Activated T-helper 1 cell treated with anti-CD3 and anti-CD28 coated beads, Interleukin-12 subunit alpha, Interleukin-12 subunit beta, Interleukin-2, Interleukin-4 antibody, amounts not matched to agents 30 ng/mL and 10 ng/mL and 1 ng/mL, durations not matched to agents 14 hours and 24 hours and 36 hours (primary cell): ENCODE measurements at regions not wholly inside any gene's neighbourhood (a gene's known extent, or its start where the extent isn't known, plus 50 kb on each side); places are given as distances from the start of the nearest gene placed in this dataset.

ENCODE experiments used
- DNase-seq: peaks from one replicate; pipeline ENCODE4 v3.0.0; 2021; ENCODE audit warnings: low spot score
- H3K27ac Mint-ChIP-seq: one replicate; pipeline ENCODE4 v1.8.0; 2021; ENCODE audit warnings: mild to moderate bottlenecking, mixed read lengths
- H3K27me3 Mint-ChIP-seq: one replicate; pipeline ENCODE4 v1.8.0; 2022; ENCODE audit warnings: mild to moderate bottlenecking, moderate library complexity, mixed read lengths; ENCODE audit not compliant: insufficient read depth
- H3K36me3 Mint-ChIP-seq: one replicate; pipeline ENCODE4 v1.8.0; 2021; ENCODE audit warnings: low read depth, mixed read lengths
- H3K4me1 Mint-ChIP-seq: one replicate; pipeline ENCODE4 v1.8.0; 2021; ENCODE audit warnings: low read depth, mixed read lengths
- H3K4me3 Mint-ChIP-seq: one replicate; pipeline ENCODE4 v1.8.0; 2021; ENCODE audit warnings: mild to moderate bottlenecking, moderate library complexity, mixed read lengths
- H3K9me3 Mint-ChIP-seq: one replicate; pipeline ENCODE4 v1.8.0; 2021; ENCODE audit warnings: mixed read lengths
- intact Hi-C: fragments of 100-400 bp; cut with micrococcal nuclease; formaldehyde crosslinking; loops from one replicate; pipeline ENCODE4 v1.15.1; 2024

DNA sequence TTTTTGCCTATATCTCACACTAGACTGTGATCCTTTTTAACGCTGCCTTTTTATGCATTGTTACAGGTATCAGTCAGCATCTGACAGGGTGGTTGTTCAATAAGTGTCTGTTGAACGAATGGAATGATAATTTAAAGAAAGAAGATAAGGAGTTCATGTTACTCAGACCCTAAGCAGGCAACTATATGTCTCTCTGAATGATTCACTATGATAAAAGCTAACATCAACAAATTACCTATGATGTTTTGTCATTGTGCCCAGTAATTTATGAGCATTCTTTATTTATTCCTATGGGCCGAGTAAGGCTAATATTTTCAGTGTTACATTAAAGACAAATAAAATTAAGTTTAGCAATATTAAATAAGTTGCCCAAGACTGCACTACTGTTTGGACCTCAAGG lies 435.0 kb upstream of the KIF2B start:
- H3K4me3 Mint-ChIP-seq: no peak overlapping the region
- H3K4me1 Mint-ChIP-seq: no peaks in the 10 kb centered on the region
- H3K9me3 Mint-ChIP-seq: peaks cover 5% of the 10 kb centered on the region
- DNase-seq: no peak
- H3K27me3 Mint-ChIP-seq: peaks cover 1% of the 10 kb centered on the region
- H3K27ac Mint-ChIP-seq: no peak overlapping the region
- intact Hi-C loops: no loop called here
- H3K36me3 Mint-ChIP-seq: no peaks in the 10 kb centered on the region

DNA sequence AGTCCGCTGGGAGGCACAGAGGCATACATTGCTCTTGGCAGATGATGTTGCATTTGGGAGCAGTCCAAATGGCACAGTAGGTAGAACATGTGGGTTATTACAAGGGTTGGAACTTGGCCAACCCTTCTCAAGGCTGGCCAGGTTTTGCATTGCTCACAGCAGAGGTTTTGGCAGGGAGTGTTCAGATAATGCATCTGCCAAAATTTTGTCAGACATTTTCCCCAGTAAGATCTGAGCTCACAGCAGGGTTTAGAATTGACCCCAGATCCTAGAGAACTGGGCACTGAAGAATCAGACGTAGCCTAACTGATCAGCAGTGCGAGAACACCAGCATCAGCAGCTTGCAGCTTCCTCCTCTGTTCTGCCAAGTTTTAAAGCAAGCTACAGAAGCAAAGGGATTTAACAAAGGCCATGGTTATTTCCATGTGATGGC lies 468.8 kb upstream of the KIF2B start:
- intact Hi-C loops: no loop called here
- Mint-ChIP-seq H3K36me3 (no peaks in the 10 kb centered on the region), H3K9me3 (peaks cover 9% of the 10 kb centered on the region), H3K27me3 (no peaks in the 10 kb centered on the region), H3K4me3 (no peak overlapping the region), H3K27ac (no peak overlapping the region), H3K4me1 (no peaks in the 10 kb centered on the region)
- DNase-seq: no peak

DNA sequence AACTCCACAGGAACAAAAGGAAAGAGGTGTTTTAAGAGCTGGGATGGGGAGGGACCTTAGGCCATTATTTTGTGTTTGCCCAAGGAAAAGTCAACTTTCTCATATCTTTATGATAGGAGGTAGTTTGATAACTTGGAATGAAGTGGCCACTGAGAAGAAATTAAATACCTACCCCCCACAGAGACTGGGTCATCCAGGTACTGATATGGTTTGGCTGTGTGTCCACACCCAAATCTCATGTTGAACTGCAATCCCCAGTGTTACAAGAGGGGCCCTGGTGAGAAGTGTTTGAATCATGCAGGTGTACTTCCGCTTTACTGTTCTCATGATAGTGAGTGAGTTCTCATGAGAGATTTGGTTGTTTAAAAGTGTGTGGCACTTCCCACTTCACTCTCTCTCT lies 477.9 kb upstream of the KIF2B start:
- Mint-ChIP-seq H3K4me1 (no peaks in the 10 kb centered on the region), H3K4me3 (no peak overlapping the region), H3K9me3 (peaks cover 37% of the 10 kb centered on the region), H3K36me3 (no peaks in the 10 kb centered on the region), H3K27ac (no peak overlapping the region), H3K27me3 (no peaks in the 10 kb centered on the region)
- intact Hi-C loops: no loop called here
- no peak for DNase-seq

DNA sequence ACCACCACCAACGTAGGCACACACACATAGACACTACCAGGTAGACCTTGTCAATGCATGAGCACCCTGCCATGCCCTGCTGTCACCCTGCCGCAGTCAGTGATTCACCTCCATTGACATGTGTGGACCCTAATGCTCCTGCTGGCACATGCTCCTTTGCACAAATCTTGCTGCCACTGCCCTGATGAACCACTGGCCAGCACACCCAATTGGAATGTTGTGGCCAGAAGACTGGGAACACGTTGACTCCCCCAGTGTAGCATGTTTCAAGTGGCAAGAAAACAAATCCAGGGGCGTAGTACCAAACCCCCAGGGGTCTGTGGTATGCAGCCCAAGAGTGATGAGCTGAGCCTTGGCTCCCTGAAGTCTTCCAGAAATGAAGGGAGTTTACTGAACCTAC lies 486.4 kb upstream of the KIF2B start:
- H3K27me3 Mint-ChIP-seq: no peaks in the 10 kb centered on the region
- no peak overlapping the region for H3K27ac Mint-ChIP-seq
- no peak for DNase-seq

DNA sequence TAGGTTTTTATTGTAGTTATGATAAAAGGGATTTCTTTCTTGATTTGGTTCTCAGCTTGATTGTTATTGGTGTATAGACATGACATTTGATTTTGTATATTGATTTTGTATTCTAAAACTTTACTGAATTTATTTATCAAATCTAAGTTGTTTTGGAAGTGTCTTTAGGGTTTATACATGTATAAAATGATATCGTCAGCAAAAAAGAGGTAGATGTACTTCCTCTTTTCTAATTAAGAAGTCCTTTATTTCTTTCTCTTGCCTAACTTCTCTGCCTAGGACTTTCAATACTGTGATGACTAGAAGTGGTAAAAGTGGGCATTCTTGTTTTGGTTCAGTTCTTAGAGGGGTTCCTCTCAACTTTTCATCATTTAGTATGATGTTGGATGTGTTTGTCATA lies 487.3 kb upstream of the KIF2B start:
- no peaks in the 10 kb centered on the region for H3K4me1 Mint-ChIP-seq
- no peak overlapping the region for H3K4me3 Mint-ChIP-seq
- H3K36me3 Mint-ChIP-seq: no peaks in the 10 kb centered on the region
- H3K27ac Mint-ChIP-seq: no peak overlapping the region
- no peaks in the 10 kb centered on the region for H3K27me3 Mint-ChIP-seq
- peaks cover 38% of the 10 kb centered on the region for H3K9me3 Mint-ChIP-seq
- no peak for DNase-seq
- intact Hi-C loops: loop anchor here (5.0 kb wide), 1 partner anchor 42 kb away; no protein-coding TSS in a partner anchor

More for the DNA sequence above, 486.4 kb upstream of the KIF2B start:
- Mint-ChIP-seq H3K9me3 (peaks cover 46% of the 10 kb centered on the region), H3K4me3 (no peak overlapping the region), H3K36me3 (no peaks in the 10 kb centered on the region), H3K4me1 (no peaks in the 10 kb centered on the region)
- intact Hi-C loops: loop anchor here (5.0 kb wide), 1 partner anchor 41 kb away; no protein-coding TSS in a partner anchor

DNA sequence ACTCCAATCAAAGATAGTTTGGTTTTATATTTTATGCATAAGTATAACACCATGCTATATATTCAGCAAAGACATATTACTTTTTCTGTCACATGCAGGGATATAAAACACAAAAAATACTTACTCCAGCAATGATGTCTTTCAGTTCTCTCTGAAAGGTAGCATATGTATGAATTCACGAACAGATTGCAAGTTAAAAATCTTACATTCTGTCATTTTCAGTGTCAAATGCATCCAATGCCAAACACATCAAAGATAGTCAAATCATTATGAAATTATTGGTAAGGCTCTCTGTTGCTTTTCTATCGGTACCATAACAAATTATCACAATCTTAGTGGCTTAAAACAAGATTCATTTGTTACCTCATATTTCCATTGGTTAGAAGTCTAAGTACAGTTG lies 492.0 kb upstream of the KIF2B start:
- intact Hi-C loops: no loop called here

DNA sequence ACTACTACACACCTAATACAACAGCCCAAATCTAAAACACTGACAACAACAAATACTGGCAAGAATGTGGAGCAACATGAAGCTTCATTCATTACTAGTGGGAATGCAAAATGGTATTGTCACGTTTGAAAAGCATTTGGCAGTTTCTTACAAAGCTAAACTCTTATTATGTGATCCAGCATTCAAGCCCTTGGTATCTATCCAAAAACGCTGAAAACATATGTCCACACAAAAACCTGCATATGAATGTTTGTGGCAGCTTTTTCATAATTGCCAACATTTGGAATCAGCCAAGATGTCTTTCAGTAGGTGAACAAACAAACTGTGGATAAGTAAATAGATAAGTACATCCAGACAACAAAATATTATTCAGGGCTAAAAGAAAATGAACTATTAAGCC lies 501.1 kb upstream of the KIF2B start:
- no peak for DNase-seq
- H3K27ac Mint-ChIP-seq: no peak overlapping the region
- H3K9me3 Mint-ChIP-seq: peaks cover 3% of the 10 kb centered on the region
- no peaks in the 10 kb centered on the region for H3K4me1 Mint-ChIP-seq
- no peak overlapping the region for H3K4me3 Mint-ChIP-seq
- no peaks in the 10 kb centered on the region for H3K36me3 Mint-ChIP-seq
- no peaks in the 10 kb centered on the region for H3K27me3 Mint-ChIP-seq
- intact Hi-C loops: no loop called here

More for the DNA sequence above, 492.0 kb upstream of the KIF2B start:
- H3K4me1 Mint-ChIP-seq: no peaks in the 10 kb centered on the region
- H3K9me3 Mint-ChIP-seq: peaks cover 3% of the 10 kb centered on the region
- DNase-seq: no peak
- no peak overlapping the region for H3K4me3 Mint-ChIP-seq
- H3K27ac Mint-ChIP-seq: no peak overlapping the region
- H3K27me3 Mint-ChIP-seq: no peaks in the 10 kb centered on the region
- H3K36me3 Mint-ChIP-seq: no peaks in the 10 kb centered on the region

DNA sequence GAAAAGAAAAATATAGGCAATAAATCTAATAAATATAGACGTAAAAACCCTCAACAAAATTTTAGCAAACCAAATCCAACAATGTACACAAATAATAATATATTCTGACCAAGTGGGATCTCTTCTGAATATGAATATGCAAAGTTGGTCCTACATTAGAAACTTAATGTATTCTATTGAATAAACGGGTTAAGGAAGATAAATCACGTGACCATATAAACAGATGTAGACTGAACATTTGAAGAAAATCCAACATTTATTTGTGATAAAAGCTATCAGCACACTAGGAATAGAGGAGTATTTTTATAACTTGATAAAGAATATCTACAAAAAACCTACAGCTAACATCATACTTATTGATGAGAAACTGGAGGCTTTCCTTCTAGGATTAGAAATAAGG lies 502.8 kb upstream of the KIF2B start:
- Mint-ChIP-seq H3K4me3 (no peak overlapping the region), H3K36me3 (no peaks in the 10 kb centered on the region), H3K27me3 (no peaks in the 10 kb centered on the region), H3K27ac (no peak overlapping the region), H3K4me1 (no peaks in the 10 kb centered on the region), H3K9me3 (peaks cover 3% of the 10 kb centered on the region)
- intact Hi-C loops: no loop called here
- DNase-seq: no peak

DNA sequence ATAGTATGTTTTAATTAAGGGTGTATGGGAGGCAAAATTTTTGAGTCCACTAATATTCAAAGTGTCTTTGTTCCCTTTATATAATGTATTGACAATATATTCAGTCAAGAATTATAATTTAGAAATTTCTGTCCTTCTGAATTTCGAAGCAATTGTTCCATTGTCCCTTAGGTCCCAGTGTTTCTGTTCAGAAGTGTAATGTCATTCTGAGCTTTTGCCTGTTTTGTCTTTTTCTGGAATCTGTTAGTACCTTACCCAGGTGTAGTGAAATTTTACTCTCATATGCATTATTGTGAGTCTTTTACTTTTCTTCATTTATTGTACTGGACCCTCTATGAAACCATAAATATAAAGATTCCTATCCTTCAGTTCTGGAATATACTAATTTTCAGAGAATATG lies 505.7 kb upstream of the KIF2B start:
- Mint-ChIP-seq H3K9me3 (peaks cover 8% of the 10 kb centered on the region), H3K36me3 (no peaks in the 10 kb centered on the region), H3K27ac (no peak overlapping the region), H3K27me3 (no peaks in the 10 kb centered on the region), H3K4me1 (no peaks in the 10 kb centered on the region), H3K4me3 (no peak overlapping the region)
- intact Hi-C loops: no loop called here
- no peak for DNase-seq

DNA sequence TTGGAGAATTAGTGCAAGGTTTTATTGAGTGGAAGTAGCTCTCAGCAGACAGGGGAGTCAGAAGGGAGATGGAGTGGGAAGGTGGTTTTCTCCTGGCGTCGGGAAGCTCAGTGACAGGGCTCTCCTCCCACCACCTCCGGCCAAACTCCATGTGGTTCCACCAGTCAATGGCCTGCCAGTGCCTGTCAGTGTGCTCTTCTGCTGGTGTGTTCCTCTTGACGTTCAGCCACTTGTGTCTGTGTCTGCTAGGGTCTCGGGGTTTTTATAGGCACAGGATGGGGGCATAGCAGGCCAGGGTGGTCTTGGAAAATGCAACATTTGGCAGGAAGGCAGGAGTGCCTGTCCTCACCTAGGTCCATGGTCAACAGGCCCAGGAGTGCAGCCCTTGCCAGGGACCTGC lies 506.7 kb upstream of the KIF2B start:
- DNase-seq: no peak
- peaks cover 12% of the 10 kb centered on the region for H3K9me3 Mint-ChIP-seq
- H3K4me3 Mint-ChIP-seq: no peak overlapping the region
- no peaks in the 10 kb centered on the region for H3K4me1 Mint-ChIP-seq
- no peaks in the 10 kb centered on the region for H3K27me3 Mint-ChIP-seq
- intact Hi-C loops: no loop called here
- H3K36me3 Mint-ChIP-seq: no peaks in the 10 kb centered on the region
- H3K27ac Mint-ChIP-seq: no peak overlapping the region

DNA sequence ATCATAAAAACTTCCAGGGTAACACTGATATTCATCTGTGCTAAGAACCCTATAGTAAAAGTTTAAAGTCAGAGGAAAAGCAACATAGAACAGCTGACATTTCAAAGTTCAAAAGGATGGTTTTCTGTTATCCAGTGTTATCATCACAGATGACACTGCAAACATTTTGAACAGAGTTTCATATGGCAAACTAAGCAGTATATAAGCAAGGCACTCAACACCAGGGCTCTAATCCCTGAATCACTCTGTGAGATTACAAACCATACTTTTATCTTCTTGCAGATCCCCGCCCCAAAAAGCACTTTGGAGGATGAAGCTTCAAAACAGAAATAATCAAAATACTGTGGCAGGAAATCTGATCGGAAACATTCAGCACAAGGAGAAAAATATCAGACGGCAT lies 508.2 kb upstream of the KIF2B start:
- Mint-ChIP-seq H3K27ac (no peak overlapping the region), H3K4me3 (no peak overlapping the region), H3K27me3 (no peaks in the 10 kb centered on the region), H3K36me3 (no peaks in the 10 kb centered on the region), H3K9me3 (peaks cover 12% of the 10 kb centered on the region), H3K4me1 (no peaks in the 10 kb centered on the region)
- DNase-seq: no peak
- intact Hi-C loops: no loop called here

DNA sequence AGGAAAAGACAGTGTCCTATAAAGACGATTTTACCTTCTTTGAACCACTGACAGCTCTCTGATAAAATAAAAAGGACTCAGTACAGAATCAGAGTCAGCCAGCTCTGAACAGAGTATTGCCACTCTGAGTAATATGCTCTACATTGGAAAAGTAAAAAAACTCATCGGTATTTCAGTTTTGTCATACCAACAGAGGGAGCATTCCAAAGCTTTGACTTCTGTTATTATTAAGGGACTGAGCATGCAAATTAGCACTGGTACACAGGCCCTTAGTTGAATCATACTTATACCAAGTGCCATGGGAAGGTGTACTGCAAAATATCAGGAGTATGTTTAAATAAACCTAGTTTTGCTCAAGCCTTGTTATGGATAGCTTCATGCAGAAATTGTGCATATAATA lies 509.0 kb upstream of the KIF2B start:
- no peak overlapping the region for H3K27ac Mint-ChIP-seq
- no peak overlapping the region for H3K4me3 Mint-ChIP-seq
- H3K27me3 Mint-ChIP-seq: no peaks in the 10 kb centered on the region
- intact Hi-C loops: no loop called here
- DNase-seq: no peak
- H3K4me1 Mint-ChIP-seq: no peaks in the 10 kb centered on the region
- peaks cover 17% of the 10 kb centered on the region for H3K9me3 Mint-ChIP-seq
- H3K36me3 Mint-ChIP-seq: no peaks in the 10 kb centered on the region

DNA sequence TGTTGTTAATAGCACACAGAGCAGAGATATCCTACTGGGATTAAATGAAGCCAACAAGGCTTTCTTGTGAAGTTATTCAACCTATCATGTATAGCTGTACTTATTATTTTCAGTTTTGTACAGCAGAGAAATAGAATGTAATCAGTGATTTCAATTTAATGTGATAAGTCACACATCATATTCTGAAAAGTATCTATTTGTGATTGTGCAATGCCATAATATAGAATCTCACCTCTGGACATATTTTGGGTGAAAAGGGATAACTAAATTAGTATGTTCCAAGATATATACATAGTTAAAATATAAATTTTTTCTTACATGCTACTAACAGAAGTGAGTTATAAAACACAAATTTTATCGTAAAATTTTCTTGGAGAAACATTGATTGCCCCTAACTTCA lies 544.3 kb upstream of the KIF2B start:
- DNase-seq: no peak
- intact Hi-C loops: no loop called here
- no peaks in the 10 kb centered on the region for H3K36me3 Mint-ChIP-seq
- H3K9me3 Mint-ChIP-seq: peaks cover 3% of the 10 kb centered on the region
- no peak overlapping the region for H3K4me3 Mint-ChIP-seq
- H3K27me3 Mint-ChIP-seq: no peaks in the 10 kb centered on the region
- no peaks in the 10 kb centered on the region for H3K4me1 Mint-ChIP-seq
- H3K27ac Mint-ChIP-seq: no peak overlapping the region

DNA sequence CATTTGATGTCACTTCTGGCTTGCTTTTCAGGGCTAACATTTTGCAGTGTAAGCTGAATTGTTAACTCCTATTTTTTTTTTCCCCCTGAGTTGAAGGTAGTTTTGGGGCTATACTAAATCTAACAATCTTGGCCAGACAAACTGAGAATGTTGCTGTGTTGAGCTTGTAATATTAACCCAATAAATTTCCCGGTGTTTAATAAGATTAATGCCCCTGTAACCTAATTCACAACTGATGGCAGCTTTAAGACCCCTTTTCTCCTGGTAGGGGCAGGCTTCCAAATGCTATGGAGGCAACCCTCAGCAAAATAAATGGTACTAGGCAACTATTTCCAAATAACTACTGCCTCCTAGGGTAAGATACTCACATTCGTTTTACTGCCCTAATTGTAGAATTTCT lies 549.6 kb upstream of the KIF2B start:
- Mint-ChIP-seq H3K27me3 (no peaks in the 10 kb centered on the region), H3K4me3 (no peak overlapping the region), H3K4me1 (no peaks in the 10 kb centered on the region), H3K27ac (no peak overlapping the region), H3K9me3 (peaks cover 8% of the 10 kb centered on the region), H3K36me3 (no peaks in the 10 kb centered on the region)
- no peak for DNase-seq
- intact Hi-C loops: no loop called here
